Activated CD8-positive, alpha-beta memory T cell treated with anti-CD3 and anti-CD28 coated beads, Interleukin-2, amount 10 ng/mL, durations not matched to agents 7 days and 5 days (primary cell): ENCODE measurements at regions not wholly inside any gene's neighbourhood (a gene's known extent, or its start where the extent isn't known, plus 50 kb on each side); places are given as distances from the start of the nearest gene placed in this dataset.
"Not testable (repeated sequence)": the region's sequence is repeated elsewhere in the genome, so short reads cannot be mapped to it uniquely, and the experiment has no call there.

ENCODE experiments used
- ATAC-seq: fragments of 150-1000 bp; cut with Tn5 transposase; one replicate; pipeline ENCODE4 v1.10.0; 2021; ENCODE audit warnings: moderate library complexity
- CTCF ChIA-PET: fragments of 350-600 bp; sonication (Branson Sonifier 250); formaldehyde crosslinking; loops from one replicate; lab custom pipeline; 2021; ENCODE audit warnings: antibody characterized with exemption; lab: Charles Lee
- DNase-seq: peaks from one replicate; pipeline ENCODE4 v3.0.0-alpha.2; 2020
- H3K27ac Mint-ChIP-seq: one replicate; pipeline ENCODE4 v1.8.0; 2021; ENCODE audit warnings: mild to moderate bottlenecking, mixed read lengths
- H3K27me3 Mint-ChIP-seq: one replicate; pipeline ENCODE4 v1.8.0; 2021; ENCODE audit warnings: mixed read lengths
- H3K36me3 Mint-ChIP-seq: one replicate; pipeline ENCODE4 v1.8.0; 2021; ENCODE audit warnings: mild to moderate bottlenecking, mixed read lengths
- H3K4me1 Mint-ChIP-seq: one replicate; pipeline ENCODE4 v1.8.0; 2021; ENCODE audit warnings: mixed read lengths
- H3K4me3 Mint-ChIP-seq: one replicate; pipeline ENCODE4 v1.8.0; 2021; ENCODE audit warnings: mild to moderate bottlenecking, moderate library complexity, mixed read lengths
- H3K9me3 Mint-ChIP-seq: one replicate; pipeline ENCODE4 v1.8.0; 2022; ENCODE audit warnings: low read depth, mixed read lengths

GRCh38 chr6:170087941-170088581 is 202.8 kb downstream of the DLL1 start:
- peak; percentile 72 for ATAC-seq
- peak overlapping the region; percentile 97 for H3K27ac Mint-ChIP-seq
- H3K36me3 Mint-ChIP-seq, result peaks cover 2% of the 10 kb centered on the region
- no peaks in the 10 kb centered on the region for H3K27me3 Mint-ChIP-seq
- peak overlapping the region; percentile 79 for H3K4me3 Mint-ChIP-seq
- CTCF ChIA-PET, result interaction anchor here (0.9 to 1.5 kb wide), 2 partner anchors 59 to 60 kb away, joined by 8 to 10 read pairs; no protein-coding TSS in a partner anchor
- no peaks in the 10 kb centered on the region for H3K9me3 Mint-ChIP-seq
- H3K4me1 Mint-ChIP-seq, result peaks cover 41% of the 10 kb centered on the region
- DNase-seq, result peak; percentile 90

- H3K27ac Mint-ChIP-seq, H3K9me3 Mint-ChIP-seq, H3K36me3 Mint-ChIP-seq, H3K4me3 Mint-ChIP-seq, H3K27me3 Mint-ChIP-seq, ATAC-seq: not testable (repeated sequence)
- peak; percentile 41 for DNase-seq
- H3K4me1 Mint-ChIP-seq, result peaks cover 47% of the 10 kb centered on the region
- CTCF ChIA-PET, result interaction anchor here (0.9 kb wide), 1 partner anchor 61 kb away, joined by 8 read pairs; no protein-coding TSS in a partner anchor
These were observed 203.5 kb downstream of the DLL1 start for GRCh38 chr6:170087421-170087780.

- peak; percentile 38 for DNase-seq
- CTCF ChIA-PET, result no interaction called here
- peaks cover 3% of the 10 kb centered on the region for H3K27me3 Mint-ChIP-seq
- H3K27ac Mint-ChIP-seq, result peak overlapping the region; percentile 76
- ATAC-seq, result no peak
- H3K4me3 Mint-ChIP-seq, result no peak overlapping the region
- H3K36me3 Mint-ChIP-seq, result peaks cover 2% of the 10 kb centered on the region
- H3K4me1 Mint-ChIP-seq, result peaks cover 53% of the 10 kb centered on the region
- no peaks in the 10 kb centered on the region for H3K9me3 Mint-ChIP-seq
These were observed 204.0 kb downstream of the DLL1 start for GRCh38 chr6:170086639-170087420.

GRCh38 chr6:170085475-170086401 is 205.1 kb downstream of the DLL1 start:
- peaks cover 53% of the 10 kb centered on the region for H3K4me1 Mint-ChIP-seq
- CTCF ChIA-PET, result no interaction called here

GRCh38 chr6:170084166-170084730 is 206.6 kb downstream of the DLL1 start:
- Mint-ChIP-seq H3K9me3 (peaks cover 1% of the 10 kb centered on the region), H3K4me3 (no peak overlapping the region), H3K27ac (no peak overlapping the region), H3K27me3 (peaks cover 8% of the 10 kb centered on the region), H3K36me3 (peaks cover 2% of the 10 kb centered on the region), H3K4me1 (peaks cover 38% of the 10 kb centered on the region)
- no peak for ATAC-seq
- peak; percentile 27 for DNase-seq
- CTCF ChIA-PET, result no interaction called here

More at GRCh38 chr6:170085475-170086401, 205.1 kb downstream of the DLL1 start:
- H3K27ac Mint-ChIP-seq, result no peak overlapping the region
- H3K9me3 Mint-ChIP-seq, result no peaks in the 10 kb centered on the region
- peak; percentile 39 for DNase-seq
- no peak overlapping the region for H3K4me3 Mint-ChIP-seq
- peaks cover 3% of the 10 kb centered on the region for H3K27me3 Mint-ChIP-seq
- H3K36me3 Mint-ChIP-seq, result peaks cover 2% of the 10 kb centered on the region
- no peak for ATAC-seq

- H3K4me3 Mint-ChIP-seq, result no peak overlapping the region
- ATAC-seq, result no peak
- CTCF ChIA-PET, result interaction anchor here (1.7 kb wide), 1 partner anchor 64 kb away, joined by 4 read pairs; no protein-coding TSS in a partner anchor
These were observed 207.4 kb downstream of the DLL1 start for GRCh38 chr6:170083236-170084051.

GRCh38 chr6:170082531-170083187 is 208.2 kb downstream of the DLL1 start:
- Mint-ChIP-seq H3K36me3 (no peaks in the 10 kb centered on the region), H3K9me3 (peaks cover 4% of the 10 kb centered on the region), H3K4me3 (no peak overlapping the region), H3K27ac (peak overlapping the region; percentile 46), H3K4me1 (peaks cover 24% of the 10 kb centered on the region), H3K27me3 (peaks cover 14% of the 10 kb centered on the region)
- peak; percentile 70 for ATAC-seq
- CTCF ChIA-PET, result interaction anchor here (1.7 kb wide), 1 partner anchor 65 kb away, joined by 4 read pairs; no protein-coding TSS in a partner anchor
- DNase-seq, result peak; percentile 43

More at GRCh38 chr6:170083236-170084051, 207.4 kb downstream of the DLL1 start:
- Mint-ChIP-seq H3K27ac (peak overlapping the region; percentile 46), H3K27me3 (peaks cover 11% of the 10 kb centered on the region), H3K36me3 (peaks cover 2% of the 10 kb centered on the region), H3K9me3 (peaks cover 4% of the 10 kb centered on the region), H3K4me1 (peaks cover 31% of the 10 kb centered on the region)
- peak; percentile 37 for DNase-seq

GRCh38 chr6:170082067-170082466 is 208.8 kb downstream of the DLL1 start:
- no peak overlapping the region for H3K4me3 Mint-ChIP-seq
- no peak overlapping the region for H3K27ac Mint-ChIP-seq
- ATAC-seq (no peak), DNase-seq (peak; percentile 29)
- CTCF ChIA-PET, result interaction anchor here (1.7 kb wide), 1 partner anchor 65 kb away, joined by 4 read pairs; no protein-coding TSS in a partner anchor
- H3K27me3 Mint-ChIP-seq, result peaks cover 16% of the 10 kb centered on the region
- no peaks in the 10 kb centered on the region for H3K36me3 Mint-ChIP-seq
- peaks cover 4% of the 10 kb centered on the region for H3K9me3 Mint-ChIP-seq
- peaks cover 23% of the 10 kb centered on the region for H3K4me1 Mint-ChIP-seq

- Mint-ChIP-seq H3K9me3 (peaks cover 4% of the 10 kb centered on the region), H3K4me1 (peaks cover 20% of the 10 kb centered on the region), H3K27ac (no peak overlapping the region), H3K4me3 (no peak overlapping the region), H3K27me3 (peaks cover 18% of the 10 kb centered on the region), H3K36me3 (no peaks in the 10 kb centered on the region)
- peak; percentile 28 for DNase-seq
- CTCF ChIA-PET, result no interaction called here
- no peak for ATAC-seq
These were observed 209.3 kb downstream of the DLL1 start for GRCh38 chr6:170081556-170081955.

GRCh38 chr6:170080828-170081371 is 210.0 kb downstream of the DLL1 start:
- H3K4me1 Mint-ChIP-seq, result peaks cover 19% of the 10 kb centered on the region
- no peak overlapping the region for H3K27ac Mint-ChIP-seq
- H3K36me3 Mint-ChIP-seq, result no peaks in the 10 kb centered on the region
- H3K9me3 Mint-ChIP-seq, result peaks cover 4% of the 10 kb centered on the region
- ATAC-seq, result no peak
- H3K4me3 Mint-ChIP-seq, result no peak overlapping the region
- DNase-seq, result peak; percentile 28
- peaks cover 18% of the 10 kb centered on the region for H3K27me3 Mint-ChIP-seq
- CTCF ChIA-PET, result no interaction called here

GRCh38 chr6:170080169-170080827 is 210.6 kb downstream of the DLL1 start:
- Mint-ChIP-seq H3K9me3 (peaks cover 4% of the 10 kb centered on the region), H3K27ac (peak overlapping the region; percentile 52), H3K27me3 (peaks cover 18% of the 10 kb centered on the region), H3K4me3 (no peak overlapping the region), H3K36me3 (no peaks in the 10 kb centered on the region), H3K4me1 (peaks cover 19% of the 10 kb centered on the region)
- CTCF ChIA-PET, result no interaction called here
- DNase-seq (no peak), ATAC-seq (no peak)
